ENCODE measurements at regions not wholly inside any gene's neighbourhood (a gene's known extent, or its start where the extent isn't known, plus 50 kb on each side); places are given as distances from the start of the nearest gene placed in this dataset.

DNA sequence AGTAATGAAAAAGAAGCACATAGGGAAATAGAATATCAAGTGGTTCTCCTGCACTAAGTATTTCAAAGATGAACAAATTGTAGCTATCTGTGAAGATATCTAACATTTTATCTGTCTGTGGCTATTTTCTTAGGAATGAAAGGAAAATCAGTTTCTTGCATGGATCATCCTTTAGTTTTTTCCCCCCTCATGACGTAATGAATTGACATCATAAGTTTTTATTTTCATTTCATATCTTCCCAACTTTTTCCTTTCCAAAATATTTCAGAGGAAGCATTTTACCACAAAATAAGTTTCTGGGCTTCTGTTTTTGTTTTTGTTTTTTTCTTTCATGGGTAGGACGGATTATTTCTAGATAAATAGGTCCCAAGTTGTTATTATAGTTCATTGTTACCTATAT, 996.6 kb downstream of the TMEM121 start:
- intact Hi-C loops (cut with DNase I; ENCODE audit: low total_unique reads): no loop called here
- H3K27ac ChIP-seq: no peak overlapping the region
- no peaks in the 10 kb centered on the region for H3K9me3 ChIP-seq
- H3K4me3 ChIP-seq: no peak overlapping the region
- no peaks in the 10 kb centered on the region for H3K27me3 ChIP-seq
- in situ Hi-C loops (cut with MboI; ENCODE audit: low pct_ligation_motif_present in 1 of 4, low pct_unique_long_range_greater_than_20kb in 1 of 4, low sequenced_read_pairs in 3 of 4): no loop called here
- TF ChIP-seq, protein P1, sequence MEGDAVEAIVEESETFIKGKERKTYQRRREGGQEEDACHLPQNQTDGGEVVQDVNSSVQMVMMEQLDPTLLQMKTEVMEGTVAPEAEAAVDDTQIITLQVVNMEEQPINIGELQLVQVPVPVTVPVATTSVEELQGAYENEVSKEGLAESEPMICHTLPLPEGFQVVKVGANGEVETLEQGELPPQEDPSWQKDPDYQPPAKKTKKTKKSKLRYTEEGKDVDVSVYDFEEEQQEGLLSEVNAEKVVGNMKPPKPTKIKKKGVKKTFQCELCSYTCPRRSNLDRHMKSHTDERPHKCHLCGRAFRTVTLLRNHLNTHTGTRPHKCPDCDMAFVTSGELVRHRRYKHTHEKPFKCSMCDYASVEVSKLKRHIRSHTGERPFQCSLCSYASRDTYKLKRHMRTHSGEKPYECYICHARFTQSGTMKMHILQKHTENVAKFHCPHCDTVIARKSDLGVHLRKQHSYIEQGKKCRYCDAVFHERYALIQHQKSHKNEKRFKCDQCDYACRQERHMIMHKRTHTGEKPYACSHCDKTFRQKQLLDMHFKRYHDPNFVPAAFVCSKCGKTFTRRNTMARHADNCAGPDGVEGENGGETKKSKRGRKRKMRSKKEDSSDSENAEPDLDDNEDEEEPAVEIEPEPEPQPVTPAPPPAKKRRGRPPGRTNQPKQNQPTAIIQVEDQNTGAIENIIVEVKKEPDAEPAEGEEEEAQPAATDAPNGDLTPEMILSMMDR (IDR thresholded peaks at IDR 0.05): no peak
- TF ChIP-seq POLR2AphosphoS5 (IDR thresholded peaks at IDR 0.05): no peak
- TF ChIP-seq EP300 (IDR thresholded peaks at IDR 0.05; ENCODE audit: low read depth): no peak
- TF ChIP-seq POLR2A (IDR thresholded peaks at IDR 0.05): no peak
- DNase-seq: no peak
- WGBS, 2 donors (ENCODE audit: low coverage in 1 of 2): 9 to 25% methylated on average over 2 of the region's 2 CpGs
- H3K36me3 ChIP-seq: no peaks in the 10 kb centered on the region
- H3K4me1 ChIP-seq: no peaks in the 10 kb centered on the region

DNA sequence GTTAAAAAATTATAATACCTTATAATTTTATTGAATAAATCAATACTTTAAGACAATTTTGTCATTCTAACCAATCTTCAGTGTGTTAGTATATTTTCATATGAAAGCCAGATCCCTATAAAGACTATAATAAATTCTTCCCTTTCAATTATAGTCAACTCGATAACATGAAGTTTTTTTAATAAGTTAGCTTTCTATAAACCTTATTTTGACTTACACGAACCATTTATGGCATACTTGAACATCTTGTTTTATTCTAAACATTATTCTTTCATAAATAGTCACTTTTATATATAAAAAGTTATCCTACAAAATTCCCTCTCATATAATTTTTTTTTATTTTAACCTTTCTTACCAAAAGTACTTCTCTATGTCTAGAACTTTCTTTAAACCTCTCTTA, 1002.3 kb downstream of the TMEM121 start:
- in situ Hi-C loops (cut with MboI; ENCODE audit: low pct_ligation_motif_present in 1 of 4, low pct_unique_long_range_greater_than_20kb in 1 of 4, low sequenced_read_pairs in 3 of 4): no loop called here

DNA sequence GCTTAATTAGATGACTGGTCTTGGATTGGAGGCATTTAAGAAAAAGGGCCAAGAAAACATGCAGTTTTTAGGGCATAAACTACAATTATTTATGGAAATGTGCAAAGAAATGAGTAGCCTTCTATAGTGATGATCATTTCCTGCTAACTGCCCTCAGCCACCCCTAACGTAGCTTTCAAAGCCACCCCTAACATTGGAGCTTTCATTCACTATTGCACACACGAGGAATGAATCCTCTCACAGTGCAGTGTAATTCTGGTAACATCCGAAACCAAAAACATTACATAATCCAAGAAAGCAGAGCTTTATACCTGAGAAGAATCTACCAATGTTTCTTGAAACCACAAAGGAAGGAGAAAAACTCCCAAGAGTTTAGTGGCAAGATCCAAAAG, 1003.6 kb downstream of the TMEM121 start:
- Histone ChIP-seq H3K27me3 (peaks cover 6% of the 10 kb centered on the region), H3K36me3 (no peaks in the 10 kb centered on the region), H3K4me3 (no peak overlapping the region), H3K4me1 (no peaks in the 10 kb centered on the region), H3K27ac (no peak overlapping the region), H3K9me3 (no peaks in the 10 kb centered on the region)
- no peak for TF ChIP-seq POLR2AphosphoS5 (IDR thresholded peaks at IDR 0.05)
- TF ChIP-seq, protein P1 (IDR thresholded peaks at IDR 0.05): no peak
- TF ChIP-seq EP300 (IDR thresholded peaks at IDR 0.05; ENCODE audit: low read depth): no peak
- TF ChIP-seq POLR2A (IDR thresholded peaks at IDR 0.05): no peak
- 68 to 69% methylated on average over 3 of the region's 3 CpGs for WGBS, 2 donors (ENCODE audit: low coverage in 1 of 2)
- in situ Hi-C loops (cut with MboI; ENCODE audit: low pct_ligation_motif_present in 1 of 4, low pct_unique_long_range_greater_than_20kb in 1 of 4, low sequenced_read_pairs in 3 of 4) (no loop called here), intact Hi-C loops (cut with DNase I; ENCODE audit: low total_unique reads) (no loop called here)
- no peak for DNase-seq

More for the DNA sequence above, 1002.3 kb downstream of the TMEM121 start:
- WGBS, 2 donors (ENCODE audit: low coverage in 1 of 2): 53 to 64% methylated on average over 2 of the region's 2 CpGs
- Histone ChIP-seq H3K27ac (no peak overlapping the region), H3K36me3 (no peaks in the 10 kb centered on the region), H3K4me1 (no peaks in the 10 kb centered on the region), H3K4me3 (no peak overlapping the region), H3K27me3 (peaks cover 1% of the 10 kb centered on the region), H3K9me3 (no peaks in the 10 kb centered on the region)
- intact Hi-C loops (cut with DNase I; ENCODE audit: low total_unique reads): no loop called here
- no peak for TF ChIP-seq POLR2AphosphoS5 (IDR thresholded peaks at IDR 0.05)
- no peak for TF ChIP-seq EP300 (IDR thresholded peaks at IDR 0.05; ENCODE audit: low read depth)
- TF ChIP-seq, protein P1 (IDR thresholded peaks at IDR 0.05): no peak
- TF ChIP-seq POLR2A (IDR thresholded peaks at IDR 0.05): no peak
- DNase-seq: no peak

DNA sequence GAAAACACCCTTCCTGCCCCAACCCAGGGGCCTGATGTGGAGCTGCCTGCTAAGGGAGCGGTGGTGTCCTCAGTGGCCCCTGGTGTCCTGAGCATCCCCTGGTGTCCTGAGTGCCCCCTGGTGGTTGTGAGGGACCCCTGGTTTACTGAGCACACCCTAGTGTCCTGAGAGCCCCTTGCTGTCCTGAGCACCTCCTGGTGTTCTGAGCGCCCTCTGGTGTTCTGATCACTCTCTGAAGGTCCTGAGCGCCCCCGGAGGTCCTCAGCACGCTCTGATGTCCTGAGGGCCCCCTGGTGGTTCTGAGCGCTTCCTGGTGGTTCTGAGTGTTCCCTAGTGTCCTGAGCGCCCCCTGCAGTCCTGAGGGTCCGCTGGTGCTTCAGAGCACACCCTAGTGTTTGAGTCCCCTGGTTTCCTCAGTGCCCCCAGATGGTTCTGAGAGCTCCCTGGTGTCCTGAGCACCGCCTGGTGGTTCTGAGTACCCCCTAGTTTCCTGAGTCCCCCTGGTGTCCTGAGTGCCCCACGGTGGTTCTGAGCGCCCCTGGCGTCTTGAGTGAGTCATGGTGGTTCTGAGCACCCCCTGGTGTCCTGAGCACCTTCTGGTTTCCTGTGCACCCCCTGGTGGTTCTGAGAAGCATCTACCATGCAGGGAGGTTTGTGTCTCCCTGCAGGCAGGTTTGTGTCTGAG, 1004.2 kb downstream of the TMEM121 start:
- no peak overlapping the region for H3K4me3 ChIP-seq
- H3K27ac ChIP-seq: no peak overlapping the region
- peak; percentile 46 for DNase-seq
- no peaks in the 10 kb centered on the region for H3K36me3 ChIP-seq
- no peaks in the 10 kb centered on the region for H3K4me1 ChIP-seq
- WGBS, 2 donors (ENCODE audit: low coverage in 1 of 2): 66% methylated on average over 9 of the region's 12 CpGs; no CpG with 5 or more reads in 1 of the 2 donors
- peaks cover 8% of the 10 kb centered on the region for H3K27me3 ChIP-seq
- in situ Hi-C loops (cut with MboI; ENCODE audit: low pct_ligation_motif_present in 1 of 4, low pct_unique_long_range_greater_than_20kb in 1 of 4, low sequenced_read_pairs in 3 of 4) (no loop called here), intact Hi-C loops (cut with DNase I; ENCODE audit: low total_unique reads) (no loop called here)
- TF ChIP-seq POLR2A (IDR thresholded peaks at IDR 0.05): no peak
- TF ChIP-seq, protein P1 (IDR thresholded peaks at IDR 0.05): no peak
- TF ChIP-seq EP300 (IDR thresholded peaks at IDR 0.05; ENCODE audit: low read depth): no peak
- TF ChIP-seq POLR2AphosphoS5 (IDR thresholded peaks at IDR 0.05): no peak
- H3K9me3 ChIP-seq: no peaks in the 10 kb centered on the region
